ENCODE measurements at regions not wholly inside any gene's neighbourhood (a gene's known extent, or its start where the extent isn't known, plus 50 kb on each side); places are given as distances from the start of the nearest gene placed in this dataset.

DNA sequence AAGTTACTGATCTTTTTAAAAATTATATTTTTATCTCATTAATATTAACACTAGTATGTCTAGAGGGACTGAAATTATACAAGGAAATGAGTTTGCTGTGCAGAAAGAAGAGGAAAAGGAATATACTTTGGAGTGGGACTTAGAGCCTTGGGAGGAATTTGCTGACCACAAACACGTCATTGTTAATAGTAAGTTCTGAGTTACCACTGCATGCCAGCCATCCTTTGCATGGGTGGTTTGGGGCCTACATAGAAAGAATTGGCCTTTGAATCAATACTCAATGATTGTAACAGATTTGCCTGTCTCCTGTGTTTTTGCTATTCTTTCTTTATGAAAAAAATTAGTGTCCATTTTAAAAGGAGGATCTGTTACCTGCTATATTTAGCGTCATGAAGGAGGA lies 232.6 kb upstream of the TNC start:
- no peak overlapping the region for H3K27ac ChIP-seq (ENCODE audit: low read length)
- no peaks in the 10 kb centered on the region for H3K36me3 ChIP-seq (ENCODE audit: control insufficient read depth, insufficient read depth, low read length)
- no peaks in the 10 kb centered on the region for H3K27me3 ChIP-seq (ENCODE audit: control insufficient read depth, insufficient read depth, low read length)
- no TSS peak for BruUV-seq (replicated peaks)
- ATAC-seq, result no peak
- in situ Hi-C loops (cut with HindIII; ENCODE audit: low pct_unique_long_range_greater_than_20kb, low sequenced_read_pairs) (no loop called here), intact Hi-C loops (cut with micrococcal nuclease; ENCODE audit: unreplicated experiment) (no loop called here)
- no peak overlapping the region for H3K4me3 ChIP-seq (ENCODE audit: low read depth in 2 of 2, low read length in 2 of 2)
- TF ChIP-seq, protein P1, sequence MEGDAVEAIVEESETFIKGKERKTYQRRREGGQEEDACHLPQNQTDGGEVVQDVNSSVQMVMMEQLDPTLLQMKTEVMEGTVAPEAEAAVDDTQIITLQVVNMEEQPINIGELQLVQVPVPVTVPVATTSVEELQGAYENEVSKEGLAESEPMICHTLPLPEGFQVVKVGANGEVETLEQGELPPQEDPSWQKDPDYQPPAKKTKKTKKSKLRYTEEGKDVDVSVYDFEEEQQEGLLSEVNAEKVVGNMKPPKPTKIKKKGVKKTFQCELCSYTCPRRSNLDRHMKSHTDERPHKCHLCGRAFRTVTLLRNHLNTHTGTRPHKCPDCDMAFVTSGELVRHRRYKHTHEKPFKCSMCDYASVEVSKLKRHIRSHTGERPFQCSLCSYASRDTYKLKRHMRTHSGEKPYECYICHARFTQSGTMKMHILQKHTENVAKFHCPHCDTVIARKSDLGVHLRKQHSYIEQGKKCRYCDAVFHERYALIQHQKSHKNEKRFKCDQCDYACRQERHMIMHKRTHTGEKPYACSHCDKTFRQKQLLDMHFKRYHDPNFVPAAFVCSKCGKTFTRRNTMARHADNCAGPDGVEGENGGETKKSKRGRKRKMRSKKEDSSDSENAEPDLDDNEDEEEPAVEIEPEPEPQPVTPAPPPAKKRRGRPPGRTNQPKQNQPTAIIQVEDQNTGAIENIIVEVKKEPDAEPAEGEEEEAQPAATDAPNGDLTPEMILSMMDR (IDR thresholded peaks at IDR 0.05), result no peak
- TF ChIP-seq POLR2AphosphoS5 (IDR thresholded peaks at IDR 0.05; ENCODE audit: low read depth, low read length), result no peak
- TF ChIP-seq, protein P2, sequence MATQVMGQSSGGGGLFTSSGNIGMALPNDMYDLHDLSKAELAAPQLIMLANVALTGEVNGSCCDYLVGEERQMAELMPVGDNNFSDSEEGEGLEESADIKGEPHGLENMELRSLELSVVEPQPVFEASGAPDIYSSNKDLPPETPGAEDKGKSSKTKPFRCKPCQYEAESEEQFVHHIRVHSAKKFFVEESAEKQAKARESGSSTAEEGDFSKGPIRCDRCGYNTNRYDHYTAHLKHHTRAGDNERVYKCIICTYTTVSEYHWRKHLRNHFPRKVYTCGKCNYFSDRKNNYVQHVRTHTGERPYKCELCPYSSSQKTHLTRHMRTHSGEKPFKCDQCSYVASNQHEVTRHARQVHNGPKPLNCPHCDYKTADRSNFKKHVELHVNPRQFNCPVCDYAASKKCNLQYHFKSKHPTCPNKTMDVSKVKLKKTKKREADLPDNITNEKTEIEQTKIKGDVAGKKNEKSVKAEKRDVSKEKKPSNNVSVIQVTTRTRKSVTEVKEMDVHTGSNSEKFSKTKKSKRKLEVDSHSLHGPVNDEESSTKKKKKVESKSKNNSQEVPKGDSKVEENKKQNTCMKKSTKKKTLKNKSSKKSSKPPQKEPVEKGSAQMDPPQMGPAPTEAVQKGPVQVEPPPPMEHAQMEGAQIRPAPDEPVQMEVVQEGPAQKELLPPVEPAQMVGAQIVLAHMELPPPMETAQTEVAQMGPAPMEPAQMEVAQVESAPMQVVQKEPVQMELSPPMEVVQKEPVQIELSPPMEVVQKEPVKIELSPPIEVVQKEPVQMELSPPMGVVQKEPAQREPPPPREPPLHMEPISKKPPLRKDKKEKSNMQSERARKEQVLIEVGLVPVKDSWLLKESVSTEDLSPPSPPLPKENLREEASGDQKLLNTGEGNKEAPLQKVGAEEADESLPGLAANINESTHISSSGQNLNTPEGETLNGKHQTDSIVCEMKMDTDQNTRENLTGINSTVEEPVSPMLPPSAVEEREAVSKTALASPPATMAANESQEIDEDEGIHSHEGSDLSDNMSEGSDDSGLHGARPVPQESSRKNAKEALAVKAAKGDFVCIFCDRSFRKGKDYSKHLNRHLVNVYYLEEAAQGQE (IDR thresholded peaks at IDR 0.05; ENCODE audit: insufficient read depth in 1 of 2, low read depth in 2 of 2, low read length in 1 of 2), result no peak
- TF ChIP-seq TCF7L2 (IDR thresholded peaks at IDR 0.05; ENCODE audit: low read depth, low read length), result no peak
- no peak for TF ChIP-seq SIN3A (IDR thresholded peaks at IDR 0.05; ENCODE audit: borderline replicate concordance, insufficient read depth, low read depth, low read length)
- DNase-seq (ENCODE audit: low read depth, low spot score), result no peak
- H3K9me3 ChIP-seq (ENCODE audit: control insufficient read depth, insufficient read depth, low read depth, low read length), result no peaks in the 10 kb centered on the region
- H3K4me1 ChIP-seq (ENCODE audit: control insufficient read depth, insufficient read depth, low read length), result no peaks in the 10 kb centered on the region
- ChIA-PET CTCF (no interaction called here), POLR2A (no interaction called here)

DNA sequence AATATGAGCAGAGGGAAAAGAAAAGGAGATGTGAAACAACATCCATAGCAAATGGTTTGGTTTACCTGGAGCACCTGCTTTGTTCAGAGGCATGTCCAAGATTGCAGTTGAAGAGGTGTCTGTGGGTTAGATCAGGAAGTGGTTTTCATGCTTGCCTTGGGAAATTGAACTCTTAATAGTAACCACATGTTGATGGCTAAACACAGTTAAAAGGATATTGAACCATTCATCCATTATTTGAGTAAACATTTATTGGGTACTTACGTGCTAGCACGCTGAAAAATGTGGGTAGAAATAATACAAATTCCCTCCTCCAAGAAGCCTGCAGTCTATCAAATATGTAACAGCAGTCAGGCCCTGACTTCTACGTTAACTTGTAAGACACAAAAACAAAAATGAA lies 235.7 kb upstream of the TNC start:
- H3K27ac ChIP-seq (ENCODE audit: low read length), result no peak overlapping the region
- no peaks in the 10 kb centered on the region for H3K4me1 ChIP-seq (ENCODE audit: control insufficient read depth, insufficient read depth, low read length)

More for the DNA sequence above, 235.7 kb upstream of the TNC start:
- BruUV-seq (replicated peaks), result no TSS peak
- in situ Hi-C loops (cut with HindIII; ENCODE audit: low pct_unique_long_range_greater_than_20kb, low sequenced_read_pairs) (no loop called here), intact Hi-C loops (cut with micrococcal nuclease; ENCODE audit: unreplicated experiment) (no loop called here)
- no peak for ATAC-seq
- Histone ChIP-seq H3K4me3 (ENCODE audit: low read depth in 2 of 2, low read length in 2 of 2) (no peak overlapping the region), H3K9me3 (ENCODE audit: control insufficient read depth, insufficient read depth, low read depth, low read length) (no peaks in the 10 kb centered on the region), H3K36me3 (ENCODE audit: control insufficient read depth, insufficient read depth, low read length) (no peaks in the 10 kb centered on the region), H3K27me3 (ENCODE audit: control insufficient read depth, insufficient read depth, low read length) (no peaks in the 10 kb centered on the region)
- DNase-seq (ENCODE audit: low read depth, low spot score), result no peak
- ChIA-PET POLR2A (no interaction called here), CTCF (no interaction called here)
- no peak for TF ChIP-seq TCF7L2 (IDR thresholded peaks at IDR 0.05; ENCODE audit: low read depth, low read length)
- TF ChIP-seq, protein P2 (IDR thresholded peaks at IDR 0.05; ENCODE audit: insufficient read depth in 1 of 2, low read depth in 2 of 2, low read length in 1 of 2), result no peak
- TF ChIP-seq POLR2AphosphoS5 (IDR thresholded peaks at IDR 0.05; ENCODE audit: low read depth, low read length), result no peak
- TF ChIP-seq SIN3A (IDR thresholded peaks at IDR 0.05; ENCODE audit: borderline replicate concordance, insufficient read depth, low read depth, low read length), result no peak
- TF ChIP-seq, protein P1 (IDR thresholded peaks at IDR 0.05), result no peak
